Renal cortical epithelial cell (primary cell): ENCODE measurements at regions not wholly inside any gene's neighbourhood (a gene's known extent, or its start where the extent isn't known, plus 50 kb on each side); places are given as distances from the start of the nearest gene placed in this dataset.

Source experiments
- DNase-seq: peaks from one replicate; pipeline ENCODE4 v3.0.0-alpha.2; 2011; ENCODE audit warnings: low read depth

- DNase-seq = no peak
Observed at GRCh38 chr1:198864695-198865094, 225.9 kb downstream of the PTPRC start.

DNA sequence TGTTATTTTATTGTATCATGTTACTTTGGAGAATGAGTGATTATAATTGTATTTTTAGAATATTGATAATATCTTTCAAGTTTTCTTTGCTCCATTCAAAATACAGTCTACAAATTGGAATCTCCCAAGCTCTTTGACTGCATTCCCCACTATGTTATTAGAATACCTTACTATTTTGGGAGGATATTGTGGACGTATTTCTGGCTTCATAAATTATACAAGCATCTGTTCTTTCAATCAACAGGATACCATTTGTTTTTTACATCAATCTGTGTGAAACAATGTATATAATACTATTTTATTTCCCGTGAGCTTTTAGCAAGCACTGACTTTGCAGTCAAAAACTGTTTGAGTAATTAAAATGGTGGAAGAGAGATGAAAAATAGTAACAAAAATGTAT is 226.5 kb downstream of the PTPRC start:
- no peak for DNase-seq

GRCh38 chr1:198867182-198867581 is 228.3 kb downstream of the PTPRC start:
- no peak for DNase-seq

- DNase-seq = no peak
Observed at GRCh38 chr1:198873696-198874230, 234.9 kb downstream of the PTPRC start.

GRCh38 chr1:198876371-198876871 is 237.6 kb downstream of the PTPRC start:
- no peak for DNase-seq

DNA sequence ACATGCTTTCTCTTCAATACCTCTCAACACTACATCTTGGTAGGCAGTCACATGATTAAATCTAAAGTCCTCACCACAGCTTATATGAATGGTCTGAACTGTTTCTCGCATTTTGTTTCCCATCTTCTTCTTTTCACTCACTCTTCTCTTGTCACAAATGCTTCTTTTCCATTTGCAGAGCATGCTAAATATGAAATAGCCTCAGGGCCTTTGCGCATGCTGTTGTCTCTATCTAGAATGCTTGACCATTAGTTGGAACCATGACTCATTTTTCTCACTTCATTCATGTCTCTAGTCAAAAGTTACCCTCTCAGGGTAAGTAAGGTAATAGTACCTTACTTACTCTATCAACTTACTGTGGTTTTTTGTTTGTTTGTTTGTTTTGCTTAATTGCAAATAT is 239.7 kb downstream of the PTPRC start:
- DNase-seq = no peak

DNA sequence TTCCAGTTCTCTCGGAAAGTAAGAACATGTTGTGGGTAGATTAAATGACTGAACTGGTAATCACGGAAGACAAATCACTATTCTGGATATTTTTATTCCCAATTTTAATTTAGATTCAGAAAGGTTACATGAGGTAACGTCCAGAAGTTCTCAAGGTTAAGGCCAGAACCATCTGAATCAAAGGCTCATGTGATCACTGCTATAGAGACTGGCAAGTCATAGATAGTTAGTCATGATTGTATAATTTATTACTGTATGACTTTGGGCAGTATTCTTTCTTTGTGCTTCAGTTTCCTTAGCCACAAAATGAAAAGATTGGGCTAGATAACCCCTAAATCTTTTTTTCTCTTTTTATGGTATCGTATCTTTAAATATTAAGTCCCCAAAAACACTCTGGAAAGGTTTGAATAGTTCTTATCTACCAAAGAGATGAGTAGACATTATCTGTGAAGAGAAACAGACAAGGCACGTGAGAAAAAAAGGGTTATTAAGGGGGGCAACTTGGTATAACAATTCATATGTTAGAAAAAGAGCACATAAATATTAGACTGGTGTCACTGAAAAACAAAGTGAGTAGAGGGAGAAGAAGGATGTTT is 241.0 kb downstream of the PTPRC start:
- DNase-seq = peak; percentile 31

DNA sequence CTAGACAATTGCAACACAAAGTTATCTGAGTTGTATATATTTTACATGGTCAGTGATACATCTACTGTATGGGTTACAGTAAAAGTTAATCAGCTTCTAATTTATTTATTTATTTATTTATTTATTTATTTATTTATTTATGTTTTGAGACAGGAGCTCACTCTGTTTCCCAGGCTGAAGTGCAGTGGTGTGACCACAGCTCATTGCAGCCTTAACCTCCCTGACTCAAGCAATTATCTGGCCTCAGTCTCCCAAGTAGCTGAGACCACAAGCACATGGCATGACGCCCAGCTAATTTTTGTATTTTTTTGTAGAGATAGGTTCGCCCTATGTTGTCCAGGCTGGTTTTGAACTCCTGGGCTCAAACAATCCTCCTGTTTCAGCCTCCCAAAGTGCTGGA is 241.6 kb downstream of the PTPRC start:
- DNase-seq = peak; percentile 85

- DNase-seq = peak; percentile 98
Observed at GRCh38 chr1:198880818-198881597, 242.2 kb downstream of the PTPRC start.

GRCh38 chr1:198883184-198883583 is 244.3 kb downstream of the PTPRC start:
- DNase-seq = no peak

- DNase-seq = no peak
Observed at GRCh38 chr1:198887866-198888265, 249.0 kb downstream of the PTPRC start.

- no peak for DNase-seq
Observed at GRCh38 chr1:198888379-198888943, 249.6 kb downstream of the PTPRC start.

GRCh38 chr1:198889101-198889500 is 250.3 kb downstream of the PTPRC start:
- no peak for DNase-seq

- no peak for DNase-seq
Observed at GRCh38 chr1:198889749-198890148, 250.9 kb downstream of the PTPRC start.

DNA sequence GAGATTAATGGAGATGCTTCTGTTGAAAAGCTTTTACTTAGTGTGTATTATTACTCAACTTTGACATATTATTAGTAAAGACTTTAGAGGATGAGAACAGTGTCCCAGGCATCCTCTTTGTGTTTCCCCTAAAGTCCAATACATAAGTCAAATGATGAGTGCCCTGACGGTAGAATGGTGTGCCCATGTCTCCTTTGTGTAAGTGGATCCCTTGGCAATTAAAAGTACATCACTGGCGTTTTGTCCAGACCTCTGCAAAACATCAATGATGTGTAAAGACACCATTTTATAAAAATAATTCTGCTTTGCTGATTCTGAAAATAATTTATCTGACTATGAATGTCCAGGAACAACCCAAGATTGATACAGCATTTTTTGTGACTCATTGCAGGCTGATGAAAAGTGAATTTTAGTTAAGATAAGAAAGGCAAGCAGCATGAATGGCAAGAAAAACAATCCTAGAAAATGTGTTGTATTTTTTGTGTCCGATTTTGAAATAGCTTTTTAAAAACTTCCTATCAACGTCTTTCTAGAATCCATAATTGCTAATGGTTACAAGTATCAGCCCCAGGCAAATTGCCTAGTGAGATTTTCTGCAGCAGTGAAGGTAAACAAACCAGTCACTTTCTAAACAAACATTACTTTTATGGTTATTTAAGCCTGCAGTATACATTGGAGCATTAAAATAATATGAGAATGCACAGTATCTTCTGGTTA is 251.5 kb downstream of the PTPRC start:
- DNase-seq = peak; percentile 53

- DNase-seq = no peak
Observed at GRCh38 chr1:198892065-198892464, 253.2 kb downstream of the PTPRC start.

GRCh38 chr1:198893141-198893540 is 254.3 kb downstream of the PTPRC start:
- no peak for DNase-seq

GRCh38 chr1:198893763-198894444 is 255.1 kb downstream of the PTPRC start:
- DNase-seq = peak; percentile 52

GRCh38 chr1:198901266-198901665 is 262.4 kb downstream of the PTPRC start:
- DNase-seq = no peak

GRCh38 chr1:198902655-198903054 is 263.8 kb downstream of the PTPRC start:
- no peak for DNase-seq

DNA sequence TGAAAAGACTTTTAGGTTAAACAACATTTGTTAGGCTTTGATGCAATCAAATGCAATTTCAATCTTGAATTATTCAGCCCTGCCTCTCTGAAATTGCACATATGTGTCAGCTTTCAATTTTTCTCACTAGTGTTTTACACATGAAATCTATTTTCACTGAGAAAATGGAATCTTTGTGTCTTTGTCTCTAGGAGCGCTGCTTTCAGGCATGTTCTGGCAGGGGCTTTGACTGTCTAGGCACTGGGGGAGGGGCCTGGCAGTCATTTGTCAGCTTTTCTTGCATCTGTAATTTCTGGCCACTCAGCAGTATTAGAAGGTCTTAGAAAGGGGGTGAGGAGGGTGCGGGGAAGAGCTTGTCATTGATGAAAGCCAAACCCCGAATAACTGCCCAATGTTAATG is 264.4 kb downstream of the PTPRC start:
- no peak for DNase-seq

GRCh38 chr1:198903621-198904020 is 264.8 kb downstream of the PTPRC start:
- DNase-seq = no peak
